GM11168 (cell line): ENCODE measurements at regions not wholly inside any gene's neighbourhood (a gene's known extent, or its start where the extent isn't known, plus 50 kb on each side); places are given as distances from the start of the nearest gene placed in this dataset.

Experiments used
- in situ Hi-C: fragments of 300-500 bp; cut with MboI; formaldehyde crosslinking; loops from one replicate; pipeline ENCODE4 v1.12.0; 2022; ENCODE audit warnings: low sequenced_read_pairs; ENCODE audit not compliant: unreplicated experiment

GRCh38 chr7:16975712-16976111 is 93.9 kb upstream of the AGR3 start:
- in situ Hi-C loops = loop anchor here (25.0 kb wide), 1 partner anchor 662 kb away; no protein-coding TSS in a partner anchor

- in situ Hi-C loops = loop anchor here (25.0 kb wide), 1 partner anchor 659 kb away; no protein-coding TSS in a partner anchor
Measured at GRCh38 chr7:16978358-16979244, 96.8 kb upstream of the AGR3 start.

GRCh38 chr7:16980539-16980938 is 98.8 kb upstream of the AGR3 start:
- in situ Hi-C loops = loop anchor here (10.0 to 25.0 kb wide), 2 partner anchors 544 to 657 kb away; no protein-coding TSS in a partner anchor

GRCh38 chr7:16982640-16983350 is 101.0 kb upstream of the AGR3 start:
- in situ Hi-C loops = loop anchor here (10.0 to 25.0 kb wide), 2 partner anchors 542 to 655 kb away; no protein-coding TSS in a partner anchor

- in situ Hi-C loops = loop anchor here (10.0 to 25.0 kb wide), 2 partner anchors 540 to 653 kb away; no protein-coding TSS in a partner anchor
Measured at GRCh38 chr7:16984375-16984774, 102.6 kb upstream of the AGR3 start.

GRCh38 chr7:16985621-16986020 is 103.8 kb upstream of the AGR3 start:
- in situ Hi-C loops = loop anchor here (5.0 to 25.0 kb wide), 3 partner anchors 317 to 652 kb away; no protein-coding TSS in a partner anchor

- in situ Hi-C loops = loop anchor here (5.0 to 25.0 kb wide), 3 partner anchors 316 to 651 kb away; no protein-coding TSS in a partner anchor
Measured at GRCh38 chr7:16986755-16987154, 105.0 kb upstream of the AGR3 start.

- in situ Hi-C loops = loop anchor here (5.0 to 25.0 kb wide), 3 partner anchors 312 to 647 kb away; no protein-coding TSS in a partner anchor
Measured at GRCh38 chr7:16989811-16990413, 108.1 kb upstream of the AGR3 start.

- in situ Hi-C loops = loop anchor here (25.0 kb wide), 1 partner anchor 646 kb away; no protein-coding TSS in a partner anchor
Measured at GRCh38 chr7:16991551-16991950, 109.8 kb upstream of the AGR3 start.

- in situ Hi-C loops = loop anchor here (25.0 kb wide), 1 partner anchor 644 kb away; no protein-coding TSS in a partner anchor
Measured at GRCh38 chr7:16993543-16993942, 111.8 kb upstream of the AGR3 start.

GRCh38 chr7:16998481-16999051 is 116.8 kb upstream of the AGR3 start:
- in situ Hi-C loops = loop anchor here (25.0 kb wide), 1 partner anchor 639 kb away; no protein-coding TSS in a partner anchor

GRCh38 chr7:16999541-17000267 is 117.9 kb upstream of the AGR3 start:
- in situ Hi-C loops = loop anchor here (25.0 kb wide), 1 partner anchor 638 kb away; no protein-coding TSS in a partner anchor

- in situ Hi-C loops = no loop called here
Measured at GRCh38 chr7:17005271-17005670, 123.5 kb upstream of the AGR3 start.

GRCh38 chr7:17007841-17008240 is 126.1 kb upstream of the AGR3 start:
- in situ Hi-C loops = no loop called here

- in situ Hi-C loops = no loop called here
Measured at GRCh38 chr7:17009007-17009719, 127.4 kb upstream of the AGR3 start.

- in situ Hi-C loops = no loop called here
Measured at GRCh38 chr7:17009933-17010332, 128.2 kb upstream of the AGR3 start.

- in situ Hi-C loops = no loop called here
Measured at GRCh38 chr7:17010637-17011300, 129.0 kb upstream of the AGR3 start.

GRCh38 chr7:17013204-17013603 is 131.4 kb upstream of the AGR3 start:
- in situ Hi-C loops = no loop called here
